ENCODE measurements at regions not wholly inside any gene's neighbourhood (a gene's known extent, or its start where the extent isn't known, plus 50 kb on each side); places are given as distances from the start of the nearest gene placed in this dataset.

DNA sequence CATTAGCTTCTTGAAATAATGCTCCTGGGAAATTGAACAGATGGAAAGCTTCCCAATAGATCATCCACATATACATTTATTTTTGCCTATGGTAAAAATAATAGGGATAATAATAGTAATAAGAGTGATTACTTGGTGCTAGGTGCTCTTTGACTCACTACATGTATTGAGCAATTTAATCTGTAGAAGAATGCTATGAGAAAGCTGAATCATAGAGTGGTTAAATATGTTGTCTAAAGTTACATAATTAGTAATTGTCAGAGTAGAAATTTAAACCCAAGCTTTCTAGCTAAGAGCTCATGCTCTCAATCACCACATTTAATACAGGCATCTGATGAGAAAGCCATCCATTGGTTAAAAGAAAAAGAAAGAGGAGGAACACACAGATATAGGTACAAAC is 590.5 kb upstream of the SLC8A1 start (continued):
- no peak for TF ChIP-seq YY1 (IDR thresholded peaks at IDR 0.05)
- no peak for TF ChIP-seq EGR1 (IDR thresholded peaks at IDR 0.05; ENCODE audit: low read depth in 2 of 2)
- TF ChIP-seq, protein P1, sequence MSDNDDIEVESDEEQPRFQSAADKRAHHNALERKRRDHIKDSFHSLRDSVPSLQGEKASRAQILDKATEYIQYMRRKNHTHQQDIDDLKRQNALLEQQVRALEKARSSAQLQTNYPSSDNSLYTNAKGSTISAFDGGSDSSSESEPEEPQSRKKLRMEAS (IDR thresholded peaks at IDR 0.05), result no peak
- TF ChIP-seq, protein P2, sequence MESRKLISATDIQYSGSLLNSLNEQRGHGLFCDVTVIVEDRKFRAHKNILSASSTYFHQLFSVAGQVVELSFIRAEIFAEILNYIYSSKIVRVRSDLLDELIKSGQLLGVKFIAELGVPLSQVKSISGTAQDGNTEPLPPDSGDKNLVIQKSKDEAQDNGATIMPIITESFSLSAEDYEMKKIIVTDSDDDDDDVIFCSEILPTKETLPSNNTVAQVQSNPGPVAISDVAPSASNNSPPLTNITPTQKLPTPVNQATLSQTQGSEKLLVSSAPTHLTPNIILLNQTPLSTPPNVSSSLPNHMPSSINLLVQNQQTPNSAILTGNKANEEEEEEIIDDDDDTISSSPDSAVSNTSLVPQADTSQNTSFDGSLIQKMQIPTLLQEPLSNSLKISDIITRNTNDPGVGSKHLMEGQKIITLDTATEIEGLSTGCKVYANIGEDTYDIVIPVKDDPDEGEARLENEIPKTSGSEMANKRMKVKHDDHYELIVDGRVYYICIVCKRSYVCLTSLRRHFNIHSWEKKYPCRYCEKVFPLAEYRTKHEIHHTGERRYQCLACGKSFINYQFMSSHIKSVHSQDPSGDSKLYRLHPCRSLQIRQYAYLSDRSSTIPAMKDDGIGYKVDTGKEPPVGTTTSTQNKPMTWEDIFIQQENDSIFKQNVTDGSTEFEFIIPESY (IDR thresholded peaks at IDR 0.05), result no peak

DNA sequence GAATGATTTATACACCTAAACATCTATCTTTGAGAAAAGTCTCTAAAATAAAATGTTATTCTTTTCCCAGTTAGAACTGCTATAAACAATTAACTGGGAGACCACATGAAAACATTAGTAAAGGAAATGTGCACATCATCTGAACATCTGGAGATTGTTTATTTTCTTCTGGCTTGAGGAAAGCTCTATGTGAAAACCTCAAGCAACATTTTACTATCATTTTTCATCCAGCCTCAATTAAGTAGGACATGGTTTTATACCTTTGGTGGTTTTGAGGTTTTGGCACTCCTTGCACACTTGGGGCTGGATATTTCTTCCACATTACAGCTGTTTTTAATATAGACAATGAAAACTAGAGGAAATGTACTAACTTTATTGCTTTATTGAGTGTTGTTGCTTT is 609.5 kb upstream of the SLC8A1 start:
- no peak overlapping the region for H3K9ac ChIP-seq (ENCODE audit: low read depth in 1 of 2, low read length in 2 of 2)
- TF ChIP-seq, protein P3, sequence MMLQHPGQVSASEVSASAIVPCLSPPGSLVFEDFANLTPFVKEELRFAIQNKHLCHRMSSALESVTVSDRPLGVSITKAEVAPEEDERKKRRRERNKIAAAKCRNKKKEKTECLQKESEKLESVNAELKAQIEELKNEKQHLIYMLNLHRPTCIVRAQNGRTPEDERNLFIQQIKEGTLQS (IDR thresholded peaks at IDR 0.05), result no peak
- no peak for TF ChIP-seq FOXA1 (IDR thresholded peaks at IDR 0.05)
- TF ChIP-seq JUND (IDR thresholded peaks at IDR 0.05), result no peak
- TF ChIP-seq GABPA (IDR thresholded peaks at IDR 0.05 in 1 of 2, conservative IDR thresholded peaks at IDR 0.05 in 1 of 2), result no peak
- no peak for TF ChIP-seq HNF4A (conservative IDR thresholded peaks at IDR 0.05)
- no peak for TF ChIP-seq NR2F2 (IDR thresholded peaks at IDR 0.05)
- TF ChIP-seq EGR1 (IDR thresholded peaks at IDR 0.05; ENCODE audit: low read depth in 2 of 2), result no peak
- peaks cover 0 to 2% (median 0%) of the 10 kb centered on the region in 4 donors for H3K27me3 ChIP-seq (ENCODE audit: control insufficient read depth in 4 of 4, insufficient read depth in 4 of 4, low read length in 3 of 4)
- H3K9me3 ChIP-seq (ENCODE audit: control insufficient read depth in 4 of 4, low read length in 3 of 4), result no peaks in the 10 kb centered on the region
- H3K4me1 ChIP-seq (ENCODE audit: control insufficient read depth in 4 of 4, insufficient read depth in 4 of 4, low read length in 3 of 4), result no peaks in the 10 kb centered on the region
- no peak overlapping the region for H3K27ac ChIP-seq (ENCODE audit: low read depth in 1 of 2, low read length in 2 of 2)
- no peak overlapping the region for H3K4me3 ChIP-seq (ENCODE audit: low read depth in 1 of 3, low read length in 3 of 3)
- no peaks in the 10 kb centered on the region for H3K36me3 ChIP-seq (ENCODE audit: control insufficient read depth in 4 of 4, insufficient read depth in 3 of 4, low read depth in 1 of 4, low read length in 3 of 4)
- no peak for DNase-seq (ENCODE audit: low spot score)

DNA sequence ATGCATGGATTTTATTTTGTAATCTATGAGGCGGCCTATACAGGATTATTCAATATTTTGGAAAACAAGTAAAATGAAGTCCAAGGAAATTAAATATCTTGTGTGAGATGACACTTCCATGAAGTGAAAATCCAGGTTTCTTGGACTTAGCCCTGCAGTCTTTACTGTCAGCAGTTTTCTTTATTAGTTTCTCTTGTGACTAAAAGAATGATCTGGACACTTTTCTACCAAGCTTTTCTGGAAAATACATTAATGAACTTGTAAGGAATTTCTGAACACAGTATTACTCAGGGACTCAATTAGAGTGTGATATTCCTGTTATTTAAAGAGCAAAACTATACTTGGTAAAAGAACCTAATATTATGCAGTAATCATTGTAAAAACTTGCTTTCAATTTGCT is 610.4 kb upstream of the SLC8A1 start:
- no peak overlapping the region for H3K27ac ChIP-seq (ENCODE audit: low read depth in 1 of 2, low read length in 2 of 2)
- no peak overlapping the region for H3K4me3 ChIP-seq (ENCODE audit: low read depth in 1 of 3, low read length in 3 of 3)
- TF ChIP-seq NR2F2 (IDR thresholded peaks at IDR 0.05), result no peak
- TF ChIP-seq, protein P4, sequence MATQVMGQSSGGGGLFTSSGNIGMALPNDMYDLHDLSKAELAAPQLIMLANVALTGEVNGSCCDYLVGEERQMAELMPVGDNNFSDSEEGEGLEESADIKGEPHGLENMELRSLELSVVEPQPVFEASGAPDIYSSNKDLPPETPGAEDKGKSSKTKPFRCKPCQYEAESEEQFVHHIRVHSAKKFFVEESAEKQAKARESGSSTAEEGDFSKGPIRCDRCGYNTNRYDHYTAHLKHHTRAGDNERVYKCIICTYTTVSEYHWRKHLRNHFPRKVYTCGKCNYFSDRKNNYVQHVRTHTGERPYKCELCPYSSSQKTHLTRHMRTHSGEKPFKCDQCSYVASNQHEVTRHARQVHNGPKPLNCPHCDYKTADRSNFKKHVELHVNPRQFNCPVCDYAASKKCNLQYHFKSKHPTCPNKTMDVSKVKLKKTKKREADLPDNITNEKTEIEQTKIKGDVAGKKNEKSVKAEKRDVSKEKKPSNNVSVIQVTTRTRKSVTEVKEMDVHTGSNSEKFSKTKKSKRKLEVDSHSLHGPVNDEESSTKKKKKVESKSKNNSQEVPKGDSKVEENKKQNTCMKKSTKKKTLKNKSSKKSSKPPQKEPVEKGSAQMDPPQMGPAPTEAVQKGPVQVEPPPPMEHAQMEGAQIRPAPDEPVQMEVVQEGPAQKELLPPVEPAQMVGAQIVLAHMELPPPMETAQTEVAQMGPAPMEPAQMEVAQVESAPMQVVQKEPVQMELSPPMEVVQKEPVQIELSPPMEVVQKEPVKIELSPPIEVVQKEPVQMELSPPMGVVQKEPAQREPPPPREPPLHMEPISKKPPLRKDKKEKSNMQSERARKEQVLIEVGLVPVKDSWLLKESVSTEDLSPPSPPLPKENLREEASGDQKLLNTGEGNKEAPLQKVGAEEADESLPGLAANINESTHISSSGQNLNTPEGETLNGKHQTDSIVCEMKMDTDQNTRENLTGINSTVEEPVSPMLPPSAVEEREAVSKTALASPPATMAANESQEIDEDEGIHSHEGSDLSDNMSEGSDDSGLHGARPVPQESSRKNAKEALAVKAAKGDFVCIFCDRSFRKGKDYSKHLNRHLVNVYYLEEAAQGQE (IDR thresholded peaks at IDR 0.05), result no peak
- TF ChIP-seq RAD21 (IDR thresholded peaks at IDR 0.05), result no peak
- TF ChIP-seq GABPA (IDR thresholded peaks at IDR 0.05 in 1 of 2, conservative IDR thresholded peaks at IDR 0.05 in 1 of 2), result no peak
- no peak for TF ChIP-seq SP1 (IDR thresholded peaks at IDR 0.05)
- TF ChIP-seq FOXA2 (IDR thresholded peaks at IDR 0.05), result no peak
- TF ChIP-seq, protein P5, sequence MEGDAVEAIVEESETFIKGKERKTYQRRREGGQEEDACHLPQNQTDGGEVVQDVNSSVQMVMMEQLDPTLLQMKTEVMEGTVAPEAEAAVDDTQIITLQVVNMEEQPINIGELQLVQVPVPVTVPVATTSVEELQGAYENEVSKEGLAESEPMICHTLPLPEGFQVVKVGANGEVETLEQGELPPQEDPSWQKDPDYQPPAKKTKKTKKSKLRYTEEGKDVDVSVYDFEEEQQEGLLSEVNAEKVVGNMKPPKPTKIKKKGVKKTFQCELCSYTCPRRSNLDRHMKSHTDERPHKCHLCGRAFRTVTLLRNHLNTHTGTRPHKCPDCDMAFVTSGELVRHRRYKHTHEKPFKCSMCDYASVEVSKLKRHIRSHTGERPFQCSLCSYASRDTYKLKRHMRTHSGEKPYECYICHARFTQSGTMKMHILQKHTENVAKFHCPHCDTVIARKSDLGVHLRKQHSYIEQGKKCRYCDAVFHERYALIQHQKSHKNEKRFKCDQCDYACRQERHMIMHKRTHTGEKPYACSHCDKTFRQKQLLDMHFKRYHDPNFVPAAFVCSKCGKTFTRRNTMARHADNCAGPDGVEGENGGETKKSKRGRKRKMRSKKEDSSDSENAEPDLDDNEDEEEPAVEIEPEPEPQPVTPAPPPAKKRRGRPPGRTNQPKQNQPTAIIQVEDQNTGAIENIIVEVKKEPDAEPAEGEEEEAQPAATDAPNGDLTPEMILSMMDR (IDR thresholded peaks at IDR 0.05; ENCODE audit: low read depth, low read length, missing input control), result no peak
- no peak for TF ChIP-seq HNF4A (conservative IDR thresholded peaks at IDR 0.05)
- TF ChIP-seq EGR1 (IDR thresholded peaks at IDR 0.05; ENCODE audit: low read depth in 2 of 2), result no peak
- no peak for TF ChIP-seq FOXA1 (IDR thresholded peaks at IDR 0.05)
- TF ChIP-seq RXRA (IDR thresholded peaks at IDR 0.05), result no peak
- TF ChIP-seq, protein P1 (IDR thresholded peaks at IDR 0.05), result no peak
- no peak overlapping the region for H3K9ac ChIP-seq (ENCODE audit: low read depth in 1 of 2, low read length in 2 of 2)
- H3K4me1 ChIP-seq (ENCODE audit: control insufficient read depth in 4 of 4, insufficient read depth in 4 of 4, low read length in 3 of 4), result no peaks in the 10 kb centered on the region
- H3K36me3 ChIP-seq (ENCODE audit: control insufficient read depth in 4 of 4, insufficient read depth in 3 of 4, low read depth in 1 of 4, low read length in 3 of 4), result no peaks in the 10 kb centered on the region
- no peaks in the 10 kb centered on the region for H3K9me3 ChIP-seq (ENCODE audit: control insufficient read depth in 4 of 4, low read length in 3 of 4)
- 71% methylated on average over 1 of the region's 1 CpG for WGBS
- peaks cover 0 to 2% (median 0%) of the 10 kb centered on the region in 4 donors for H3K27me3 ChIP-seq (ENCODE audit: control insufficient read depth in 4 of 4, insufficient read depth in 4 of 4, low read length in 3 of 4)
- DNase-seq (ENCODE audit: low spot score), result no peak
